H9 (cell line): ENCODE measurements at regions not wholly inside any gene's neighbourhood (a gene's known extent, or its start where the extent isn't known, plus 50 kb on each side); places are given as distances from the start of the nearest gene placed in this dataset.

Experiments used
- DNase-seq: peaks from one replicate; pipeline ENCODE4 v3.0.0-alpha.2; 2017
- H2AFZ ChIP-seq: one replicate; pipeline ENCODE4 v1.6.1; 2013; ENCODE audit warnings: mild to moderate bottlenecking, low read length, control low read depth, moderate library complexity
- H2AK5ac ChIP-seq: 2 replicates; pipeline ENCODE4 v1.6.1; 2013; ENCODE audit warnings: low read length, control low read depth, mixed read lengths; ENCODE audit not compliant: insufficient read length
- H2BK120ac ChIP-seq: one replicate; pipeline ENCODE4 v1.6.1; 2013; ENCODE audit warnings: low read depth, mild to moderate bottlenecking, low read length, control low read depth, inconsistent platforms; ENCODE audit not compliant: poor library complexity, severe bottlenecking
- H2BK12ac ChIP-seq: 2 replicates; pipeline ENCODE4 v1.6.1; 2013; ENCODE audit warnings: low read length, control low read depth, mixed read lengths, low read depth; ENCODE audit not compliant: insufficient read length
- H2BK15ac ChIP-seq: 2 replicates; pipeline ENCODE4 v1.6.1; 2013; ENCODE audit warnings: low read depth, low read length, control low read depth
- H2BK20ac ChIP-seq: one replicate; pipeline ENCODE4 v1.6.1; 2013; ENCODE audit warnings: low read depth, mild to moderate bottlenecking, low read length, control low read depth, inconsistent platforms; ENCODE audit not compliant: poor library complexity, severe bottlenecking
- H2BK5ac ChIP-seq: 2 replicates; pipeline ENCODE4 v1.6.1; 2013; ENCODE audit warnings: low read length, control low read depth, mixed read lengths; ENCODE audit not compliant: insufficient read length
- H3K14ac ChIP-seq: 2 replicates; pipeline ENCODE4 v1.6.1; 2013; ENCODE audit warnings: low read length, control low read depth; ENCODE audit not compliant: insufficient read depth
- H3K18ac ChIP-seq: 2 replicates; pipeline ENCODE4 v1.6.1; 2013; ENCODE audit warnings: low read depth, mild to moderate bottlenecking, mixed read lengths, low read length, control low read depth; ENCODE audit not compliant: insufficient read length
- H3K23ac ChIP-seq: 2 replicates; pipeline ENCODE4 v1.6.1; 2013; ENCODE audit warnings: low read length, control low read depth, mixed read lengths, low read depth; ENCODE audit not compliant: insufficient read length
- H3K23me2 ChIP-seq: 2 replicates; pipeline ENCODE4 v1.6.1; 2013; ENCODE audit warnings: low read depth, mild to moderate bottlenecking, mixed read lengths, low read length, control low read depth; ENCODE audit not compliant: insufficient read length, poor library complexity, severe bottlenecking
- H3K27ac ChIP-seq: 2 replicates; pipeline ENCODE4 v1.5.1; 2013; ENCODE audit warnings: low read length, control low read depth, mixed read lengths, low read depth; ENCODE audit not compliant: insufficient read length
- H3K27me3 ChIP-seq: 2 replicates; pipeline ENCODE4 v1.6.1; 2013; ENCODE audit warnings: low read length, control low read depth, inconsistent platforms; ENCODE audit not compliant: insufficient read depth
- H3K4ac ChIP-seq: 2 replicates; pipeline ENCODE4 v1.6.1; 2013; ENCODE audit warnings: low read depth, mild to moderate bottlenecking, control low read depth, inconsistent platforms, low read length, moderate library complexity
- H3K4me1 ChIP-seq: 2 replicates; pipeline ENCODE4 v1.6.1; 2013; ENCODE audit warnings: low read length, control low read depth, inconsistent platforms; ENCODE audit not compliant: insufficient read depth
- H3K4me2 ChIP-seq: 2 replicates; pipeline ENCODE4 v1.6.1; 2013; ENCODE audit warnings: low read length, control low read depth, mixed read lengths; ENCODE audit not compliant: insufficient read length, insufficient read depth
- H3K56ac ChIP-seq: 2 replicates; pipeline ENCODE4 v1.6.1; 2013; ENCODE audit warnings: low read depth, mild to moderate bottlenecking, mixed read lengths, low read length, control low read depth; ENCODE audit not compliant: insufficient read length
- H3K79me1 ChIP-seq: 2 replicates; pipeline ENCODE4 v1.6.1; 2013; ENCODE audit warnings: low read depth, mild to moderate bottlenecking, moderate library complexity, low read length, control low read depth, inconsistent platforms; ENCODE audit not compliant: insufficient read depth, poor library complexity, severe bottlenecking
- H3K79me2 ChIP-seq: 2 replicates; pipeline ENCODE4 v1.6.1; 2013; ENCODE audit warnings: low read length, control low read depth, inconsistent platforms; ENCODE audit not compliant: insufficient read depth
- H3K9ac ChIP-seq: 2 replicates; pipeline ENCODE4 v1.6.1; 2013; ENCODE audit warnings: low read length, control low read depth, mixed read lengths; ENCODE audit not compliant: insufficient read length; ENCODE audit errors: extremely low read depth
- H3K9me3 ChIP-seq: one replicate; pipeline ENCODE4 v1.6.1; 2013; ENCODE audit warnings: low read depth, low read length, inconsistent platforms; ENCODE audit not compliant: control insufficient read depth
- H3T11ph ChIP-seq: one replicate; pipeline ENCODE4 v1.6.1; 2013; ENCODE audit warnings: mild to moderate bottlenecking, low read length, control low read depth, inconsistent platforms
- H4K20me1 ChIP-seq: one replicate; pipeline ENCODE4 v1.6.1; 2013; ENCODE audit not compliant: control insufficient read depth, insufficient read length, insufficient read depth
- H4K5ac ChIP-seq: 2 replicates; pipeline ENCODE4 v1.6.1; 2013; ENCODE audit warnings: low read depth, mild to moderate bottlenecking, mixed read lengths, low read length, control low read depth; ENCODE audit not compliant: insufficient read length
- H4K8ac ChIP-seq: replicated peaks from 2 replicates; pipeline ENCODE4 v1.6.1; 2013; ENCODE audit warnings: low read length, control low read depth, mixed read lengths, low read depth; ENCODE audit not compliant: insufficient read length
- H4K91ac ChIP-seq: 2 replicates; pipeline ENCODE4 v1.6.1; 2013; ENCODE audit warnings: low read depth, mild to moderate bottlenecking, moderate library complexity, mixed read lengths, low read length, control low read depth; ENCODE audit not compliant: insufficient read length
- H3K27ac Mint-ChIP-seq, 3 experiments: 2 replicates in 2 of 3; 3 replicates in 1 of 3; pipeline ENCODE4 v1.8.0; 2020 to 2021; ENCODE audit warnings: mixed read lengths in 3 of 3, mild to moderate bottlenecking in 1 of 3, moderate library complexity in 1 of 3
- H3K27me3 Mint-ChIP-seq: 2 replicates; pipeline ENCODE4 v1.8.0; 2021; ENCODE audit warnings: low read depth, mild to moderate bottlenecking, moderate library complexity, mixed read lengths
- H3K36me3 Mint-ChIP-seq, 3 experiments: 2 replicates in 2 of 3; 3 replicates in 1 of 3; pipeline ENCODE4 v1.8.0; 2020 to 2021; ENCODE audit warnings: low read depth in 3 of 3, mixed read lengths in 3 of 3; ENCODE audit not compliant: insufficient read depth in 1 of 3
- H3K4me1 Mint-ChIP-seq, 2 experiments: 2 replicates each; pipeline ENCODE4 v1.8.0; 2020; ENCODE audit warnings: mixed read lengths in 2 of 2
- H3K4me3 Mint-ChIP-seq, 2 experiments: 2 replicates in 1 of 2; 3 replicates in 1 of 2; pipeline ENCODE4 v1.8.0; 2020 to 2021; ENCODE audit warnings: mild to moderate bottlenecking in 2 of 2, mixed read lengths in 2 of 2, moderate library complexity in 1 of 2
- H3K9me3 Mint-ChIP-seq, 2 experiments: 2 replicates in 1 of 2; 3 replicates in 1 of 2; pipeline ENCODE4 v1.8.0; 2020; ENCODE audit warnings: mild to moderate bottlenecking in 2 of 2, mixed read lengths in 2 of 2, moderate library complexity in 1 of 2
- CTCF ChIP-seq: fragments of 200-600 bp; sonication (generic); conservative IDR thresholded peaks from 3 replicates; pipeline ENCODE4 v1.8.0; 2021; ENCODE audit warnings: antibody characterized with exemption, mild to moderate bottlenecking
- WGBS: extraction: QIAGEN DNeasy Blood & Tissue Kit; methylation state at CpG from one replicate; pipeline ENCODE4 v1.1.7; 2013; ENCODE audit warnings: missing lambda C conversion rate, low lambda C conversion rate, mixed read lengths; ENCODE audit not compliant: insufficient read length; ENCODE audit errors: extremely low coverage; 5-methylcytosine and 5-hydroxymethylcytosine counted together

GRCh38 chr14:76612654-76613053 is 148.6 kb upstream of the VASH1 start:
- Histone ChIP-seq H3K4ac (no peak overlapping the region), H4K91ac (no peak overlapping the region), H3K23me2 (no peaks in the 10 kb centered on the region), H4K5ac (no peak overlapping the region), H4K8ac (no peak overlapping the region), H2BK5ac (no peak overlapping the region), H2BK20ac (no peak overlapping the region), H4K20me1 (no peaks in the 10 kb centered on the region), H3K79me2 (no peaks in the 10 kb centered on the region), H3K4me1 (peaks cover 9% of the 10 kb centered on the region; the same call in 1 of the 2 replicates), H3K9me3 (no peaks in the 10 kb centered on the region), H3K23ac (no peak overlapping the region), H3K27me3 (no peaks in the 10 kb centered on the region; the same call in 1 of the 2 replicates), H2BK120ac (no peak overlapping the region), H2BK15ac (no peak overlapping the region), H3K79me1 (no peaks in the 10 kb centered on the region), H2AK5ac (no peak overlapping the region), H2AFZ (peak overlapping the region; percentile 71), H3K9ac (no peak overlapping the region), H3T11ph (no peak overlapping the region), H2BK12ac (no peak overlapping the region), H3K27ac (no peak overlapping the region), H3K56ac (no peak overlapping the region), H3K18ac (no peak overlapping the region), H3K4me2 (no peak overlapping the region), H3K14ac (no peak overlapping the region)
- DNase-seq = no peak
- no peak for TF ChIP-seq CTCF
- Mint-ChIP-seq H3K4me3 (no peak overlapping the region), H3K27ac (peak overlapping the region; percentile 22 to 45 (median 38); a peak in 3 of 7 replicates), H3K36me3 (peaks cover 2 to 10% (median 2%) of the 10 kb centered on the region in 3 experiments; a peak in 6 of 7 replicates), H3K27me3 (peaks cover 7% of the 10 kb centered on the region; the same call in 1 of the 2 replicates), H3K9me3 (peaks cover 8 to 12% of the 10 kb centered on the region in 2 experiments; a peak in 4 of 5 replicates), H3K4me1 (peaks cover 34 to 38% of the 10 kb centered on the region in 2 experiments)
- no CpG with 5 or more reads among the region's 5 CpGs for WGBS
